HL-60 (cell line): ENCODE measurements at regions not wholly inside any gene's neighbourhood (a gene's known extent, or its start where the extent isn't known, plus 50 kb on each side); places are given as distances from the start of the nearest gene placed in this dataset.
"Not testable (repeated sequence)": the region's sequence is repeated elsewhere in the genome, so short reads cannot be mapped to it uniquely, and the experiment has no call there.

Experiments
- CTCF ChIP-seq: IDR thresholded peaks from one replicate; pipeline ENCODE4 v1.5.1; 2011; ENCODE audit warnings: low read length, control low read depth, inconsistent platforms; ENCODE audit not compliant: insufficient read depth
- GABPA ChIP-seq: IDR thresholded peaks from 2 replicates; pipeline ENCODE4 v1.6.1; 2012; ENCODE audit warnings: low read depth
- POLR2AphosphoS5 ChIP-seq: IDR thresholded peaks from 2 replicates; pipeline ENCODE4 v1.6.1; 2012; ENCODE audit warnings: low read depth
- REST ChIP-seq: IDR thresholded peaks from 2 replicates; pipeline ENCODE4 v1.6.1; 2012; ENCODE audit warnings: low read depth; ENCODE audit not compliant: insufficient replicate concordance
- SPI1 ChIP-seq: IDR thresholded peaks from 2 replicates; pipeline ENCODE4 v1.6.1; 2012; ENCODE audit warnings: low read depth, mild to moderate bottlenecking, borderline replicate concordance

GRCh38 chr2:131812605-131813004 lies 284.9 kb downstream of the CCDC74A start:
- not testable (repeated sequence) for TF ChIP-seq CTCF, SPI1, POLR2AphosphoS5, GABPA, REST
